ENCODE measurements at regions not wholly inside any gene's neighbourhood (a gene's known extent, or its start where the extent isn't known, plus 50 kb on each side); places are given as distances from the start of the nearest gene placed in this dataset.

GRCh38 chr13:62964522-62964921 lies 1548.9 kb upstream of the PCDH20 start:
- H3K27me3 ChIP-seq (ENCODE audit: control insufficient read depth in 1 of 2, insufficient read depth in 2 of 2, low read length in 2 of 2), result no peaks in the 10 kb centered on the region
- H3K79me2 ChIP-seq (ENCODE audit: insufficient read depth, low read length), result no peaks in the 10 kb centered on the region
- H3K27ac ChIP-seq (ENCODE audit: extremely low read length, insufficient read depth, low read length), result no peak overlapping the region
- no TSS peak for BruUV-seq (replicated peaks)
- no peaks in the 10 kb centered on the region for H3K36me3 ChIP-seq (replicated peaks in 1 of 2; ENCODE audit: control insufficient read depth in 1 of 2, insufficient read depth in 2 of 2, low read length in 2 of 2)
- H3K4me2 ChIP-seq (ENCODE audit: low read depth, low read length), result no peak overlapping the region
- no peak overlapping the region for H2AFZ ChIP-seq (ENCODE audit: low read length)
- TF ChIP-seq CTCF (CRISPR knock-in tag; IDR thresholded peaks at IDR 0.05) (no peak), ZNF777 (CRISPR knock-in tag; IDR thresholded peaks at IDR 0.05) (no peak), ZHX2 (IDR thresholded peaks at IDR 0.05; ENCODE audit: low read depth) (no peak), ZHX2 (CRISPR knock-in tag; IDR thresholded peaks at IDR 0.05; ENCODE audit: borderline replicate concordance) (no peak), ZNF333 (CRISPR knock-in tag; IDR thresholded peaks at IDR 0.05; ENCODE audit: borderline replicate concordance) (no peak), ZNF30 (CRISPR knock-in tag; IDR thresholded peaks at IDR 0.05) (no peak), ZNF282 (IDR thresholded peaks at IDR 0.05; ENCODE audit: partially characterized antibody) (no peak), AGO2 (optimal IDR thresholded peaks at IDR 0.05; ENCODE audit: low read depth, low read length) (no peak), FOSL2 (CRISPR knock-in tag; IDR thresholded peaks at IDR 0.05) (no peak), HCFC1 (IDR thresholded peaks at IDR 0.05; ENCODE audit: low read depth, low read length) (no peak)
- peaks cover 20% of the 10 kb centered on the region for H3K9me3 ChIP-seq (ENCODE audit: low read length)
- intact Hi-C loops (cut with micrococcal nuclease; ENCODE audit: unreplicated experiment), result no loop called here
- DNase-seq (ENCODE audit: low spot score), result no peak
- ATAC-seq, result no peak
- in situ Hi-C loops (cut with HindIII; ENCODE audit: extremely low pct_ligation_motif_present, low pct_unique_long_range_greater_than_20kb), result no loop called here
- CTCF ChIA-PET (ENCODE audit: low intra/inter-chr PET ratio, low total read pairs), result no interaction called here
- no peak overlapping the region for H3K4me3 ChIP-seq (replicated peaks in 1 of 3; ENCODE audit: insufficient read depth in 1 of 3, low read depth in 2 of 3, low read length in 3 of 3)
- POLR2A ChIA-PET, result no interaction called here
- H3K9ac ChIP-seq (ENCODE audit: insufficient read depth, low read depth, low read length), result no peak overlapping the region
- H3K4me1 ChIP-seq (ENCODE audit: insufficient read depth, low read length), result no peaks in the 10 kb centered on the region
- no peak for FAIRE-seq
- H4K20me1 ChIP-seq (ENCODE audit: insufficient read depth, low read length), result no peaks in the 10 kb centered on the region
